Neural progenitor cell (in vitro differentiated cells): ENCODE measurements at regions not wholly inside any gene's neighbourhood (a gene's known extent, or its start where the extent isn't known, plus 50 kb on each side); places are given as distances from the start of the nearest gene placed in this dataset.
A peak's percentile ranks its signal among the peaks of the same experiment; 100 is the strongest.

Source experiments
- DNase-seq: peaks from one replicate; pipeline ENCODE4 v3.0.0-alpha.2; 2016; ENCODE audit warnings: low spot score
- H2AFZ ChIP-seq: fragments of 200-600 bp; sonication (generic); replicated peaks from 2 replicates; pipeline ENCODE4 v1.6.1; 2016; ENCODE audit warnings: antibody characterized with exemption
- H3F3A ChIP-seq: fragments of 200-600 bp; sonication (generic); 2 replicates; pipeline ENCODE4 v1.6.1; 2016; ENCODE audit warnings: antibody characterized with exemption, low read depth
- H3K27ac ChIP-seq: fragments of 200-600 bp; sonication (generic); 2 replicates; pipeline ENCODE4 v1.5.1; 2016; ENCODE audit warnings: mild to moderate bottlenecking
- H3K27me3 ChIP-seq: fragments of 200-600 bp; sonication (generic); 2 replicates; pipeline ENCODE4 v1.6.1; 2016; ENCODE audit warnings: mild to moderate bottlenecking, moderate library complexity
- H3K36me3 ChIP-seq: fragments of 200-600 bp; sonication (generic); 2 replicates; pipeline ENCODE4 v1.5.1; 2016
- H3K4me1 ChIP-seq: fragments of 200-600 bp; sonication (generic); 2 replicates; pipeline ENCODE4 v1.6.1; 2016; ENCODE audit warnings: mixed run types
- H3K4me2 ChIP-seq: fragments of 200-600 bp; sonication (generic); 2 replicates; pipeline ENCODE4 v1.6.1; 2016
- H3K4me3 ChIP-seq: fragments of 200-600 bp; sonication (generic); 2 replicates; pipeline ENCODE4 v1.5.1; 2016
- H3K79me2 ChIP-seq: fragments of 200-600 bp; sonication (generic); 2 replicates; pipeline ENCODE4 v1.6.1; 2016; ENCODE audit warnings: low read depth
- H3K9ac ChIP-seq: fragments of 200-600 bp; sonication (generic); 2 replicates; pipeline ENCODE4 v1.6.1; 2016
- H3K9me3 ChIP-seq: fragments of 200-600 bp; sonication (generic); 2 replicates; pipeline ENCODE4 v1.5.1; 2016; ENCODE audit warnings: low read depth
- H4K20me1 ChIP-seq: fragments of 200-600 bp; sonication (generic); 2 replicates; pipeline ENCODE4 v1.6.1; 2016; ENCODE audit warnings: low read depth
- H3K27ac Mint-ChIP-seq: 3 replicates; pipeline ENCODE4 v1.8.0; 2021; ENCODE audit warnings: mixed read lengths
- H3K27me3 Mint-ChIP-seq: 2 replicates; pipeline ENCODE4 v1.8.0; 2022; ENCODE audit warnings: low read depth, mild to moderate bottlenecking, inconsistent platforms, moderate library complexity, mixed read lengths; ENCODE audit not compliant: insufficient read depth
- H3K36me3 Mint-ChIP-seq: 3 replicates; pipeline ENCODE4 v1.8.0; 2021; ENCODE audit warnings: mixed read lengths
- H3K4me1 Mint-ChIP-seq: 3 replicates; pipeline ENCODE4 v1.8.0; 2021; ENCODE audit warnings: mixed read lengths
- H3K4me3 Mint-ChIP-seq: 3 replicates; pipeline ENCODE4 v1.8.0; 2021; ENCODE audit warnings: mild to moderate bottlenecking, moderate library complexity, mixed read lengths
- H3K9me3 Mint-ChIP-seq: 3 replicates; pipeline ENCODE4 v1.8.0; 2020; ENCODE audit warnings: mixed read lengths
- EZH2 ChIP-seq: fragments of 200-600 bp; sonication (generic); IDR thresholded peaks from 2 replicates; pipeline ENCODE4 v1.6.1; 2017; ENCODE audit warnings: antibody characterized with exemption, mild to moderate bottlenecking, moderate library complexity
- EZH2phosphoT487 ChIP-seq: fragments of 200-600 bp; sonication (generic); IDR thresholded peaks from 2 replicates; pipeline ENCODE4 v1.6.1; 2017; ENCODE audit warnings: antibody characterized with exemption
- TF ChIP-seq, protein P1 (sequence below): fragments of 200-600 bp; sonication (generic); IDR thresholded peaks from 2 replicates; pipeline ENCODE4 v1.5.1; 2017; ENCODE audit warnings: antibody characterized with exemption, mild to moderate bottlenecking

DNA sequence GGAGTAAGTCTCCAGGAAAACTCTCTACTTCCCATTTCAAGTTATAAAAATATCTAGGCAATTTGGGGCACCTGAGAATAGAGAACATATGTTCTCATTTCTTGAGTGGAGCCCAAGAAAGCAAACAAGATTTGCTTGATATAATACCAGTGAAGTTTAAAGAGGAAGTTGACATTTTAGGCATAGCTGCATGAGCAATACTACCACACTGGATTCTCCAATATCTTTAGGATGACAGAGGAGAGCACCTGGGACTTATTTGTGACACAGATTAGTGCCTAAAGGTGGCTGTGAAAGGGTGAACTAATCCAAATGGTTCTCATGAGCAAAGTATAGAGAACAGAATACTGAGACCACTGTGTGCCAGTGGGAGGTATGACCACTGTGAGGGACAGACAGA is 423.5 kb upstream of the RIOK2 start:
- Histone ChIP-seq H3F3A (no peaks in the 10 kb centered on the region), H3K9me3 (no peaks in the 10 kb centered on the region), H2AFZ (no peak overlapping the region), H3K79me2 (no peaks in the 10 kb centered on the region), H3K4me1 (no peaks in the 10 kb centered on the region), H3K9ac (no peak overlapping the region), H3K4me3 (no peak overlapping the region), H3K4me2 (no peak overlapping the region), H3K27ac (no peak overlapping the region), H3K27me3 (no peaks in the 10 kb centered on the region), H4K20me1 (no peaks in the 10 kb centered on the region), H3K36me3 (no peaks in the 10 kb centered on the region)
- no peak for TF ChIP-seq EZH2phosphoT487
- no peak for TF ChIP-seq EZH2
- TF ChIP-seq, protein P1, sequence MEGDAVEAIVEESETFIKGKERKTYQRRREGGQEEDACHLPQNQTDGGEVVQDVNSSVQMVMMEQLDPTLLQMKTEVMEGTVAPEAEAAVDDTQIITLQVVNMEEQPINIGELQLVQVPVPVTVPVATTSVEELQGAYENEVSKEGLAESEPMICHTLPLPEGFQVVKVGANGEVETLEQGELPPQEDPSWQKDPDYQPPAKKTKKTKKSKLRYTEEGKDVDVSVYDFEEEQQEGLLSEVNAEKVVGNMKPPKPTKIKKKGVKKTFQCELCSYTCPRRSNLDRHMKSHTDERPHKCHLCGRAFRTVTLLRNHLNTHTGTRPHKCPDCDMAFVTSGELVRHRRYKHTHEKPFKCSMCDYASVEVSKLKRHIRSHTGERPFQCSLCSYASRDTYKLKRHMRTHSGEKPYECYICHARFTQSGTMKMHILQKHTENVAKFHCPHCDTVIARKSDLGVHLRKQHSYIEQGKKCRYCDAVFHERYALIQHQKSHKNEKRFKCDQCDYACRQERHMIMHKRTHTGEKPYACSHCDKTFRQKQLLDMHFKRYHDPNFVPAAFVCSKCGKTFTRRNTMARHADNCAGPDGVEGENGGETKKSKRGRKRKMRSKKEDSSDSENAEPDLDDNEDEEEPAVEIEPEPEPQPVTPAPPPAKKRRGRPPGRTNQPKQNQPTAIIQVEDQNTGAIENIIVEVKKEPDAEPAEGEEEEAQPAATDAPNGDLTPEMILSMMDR = no peak
- Mint-ChIP-seq H3K9me3 (no peaks in the 10 kb centered on the region), H3K4me1 (no peaks in the 10 kb centered on the region), H3K27me3 (no peaks in the 10 kb centered on the region), H3K27ac (no peak overlapping the region), H3K4me3 (no peak overlapping the region), H3K36me3 (no peaks in the 10 kb centered on the region)
- DNase-seq = no peak

DNA sequence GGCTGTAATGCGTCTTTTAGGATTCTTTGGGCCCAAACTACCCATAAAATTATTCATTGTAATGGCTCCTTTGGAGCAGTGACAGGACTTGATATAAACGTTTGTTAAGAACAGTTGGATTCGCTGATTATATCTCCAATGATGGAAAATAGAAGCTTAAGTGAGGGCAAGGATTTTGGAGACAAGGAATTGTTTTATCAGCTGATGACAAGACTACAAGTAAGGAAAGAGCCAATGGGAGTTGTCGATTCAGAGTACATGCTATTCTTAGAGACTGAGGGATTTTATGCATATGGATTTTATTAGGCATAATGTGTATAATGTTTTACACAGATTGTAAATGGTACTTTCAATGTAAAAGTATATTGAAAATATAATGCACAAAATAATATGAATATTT is 425.5 kb upstream of the RIOK2 start:
- no peak overlapping the region for H3K9ac ChIP-seq
- H3K79me2 ChIP-seq = no peaks in the 10 kb centered on the region
- Mint-ChIP-seq H3K4me3 (no peak overlapping the region), H3K4me1 (no peaks in the 10 kb centered on the region), H3K9me3 (no peaks in the 10 kb centered on the region), H3K27ac (no peak overlapping the region), H3K27me3 (no peaks in the 10 kb centered on the region), H3K36me3 (no peaks in the 10 kb centered on the region)
- H3K36me3 ChIP-seq = no peaks in the 10 kb centered on the region
- H3K27ac ChIP-seq = no peak overlapping the region
- no peaks in the 10 kb centered on the region for H3F3A ChIP-seq
- no peaks in the 10 kb centered on the region for H4K20me1 ChIP-seq
- no peak overlapping the region for H3K4me3 ChIP-seq
- H2AFZ ChIP-seq = no peak overlapping the region
- DNase-seq = no peak
- H3K4me2 ChIP-seq = no peak overlapping the region
- no peaks in the 10 kb centered on the region for H3K4me1 ChIP-seq
- H3K9me3 ChIP-seq = no peaks in the 10 kb centered on the region
- H3K27me3 ChIP-seq = no peaks in the 10 kb centered on the region
- TF ChIP-seq EZH2 = no peak
- TF ChIP-seq EZH2phosphoT487 = no peak
- TF ChIP-seq, protein P1 = no peak

DNA sequence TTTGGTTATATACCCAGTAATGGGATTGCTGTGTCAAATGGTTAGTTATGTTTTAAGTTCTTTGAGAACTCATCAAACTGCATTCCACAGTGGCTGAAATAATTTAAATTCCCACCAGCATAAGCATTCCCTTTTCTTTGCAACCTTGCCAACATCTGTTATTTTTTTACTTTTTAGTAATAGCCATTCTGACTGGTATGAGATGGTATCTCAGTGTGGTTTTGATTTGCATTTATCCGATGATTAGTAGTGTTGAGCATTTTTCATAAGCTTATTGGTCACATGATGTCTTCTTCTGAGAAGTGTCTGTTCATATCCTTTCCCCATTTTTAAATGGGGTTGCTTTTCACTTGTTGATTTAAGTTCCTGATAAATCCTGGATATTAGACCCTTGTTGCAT is 435.7 kb upstream of the RIOK2 start:
- H3K9ac ChIP-seq = no peak overlapping the region
- TF ChIP-seq EZH2phosphoT487 (no peak), EZH2 (no peak)
- TF ChIP-seq, protein P1 = no peak

DNA sequence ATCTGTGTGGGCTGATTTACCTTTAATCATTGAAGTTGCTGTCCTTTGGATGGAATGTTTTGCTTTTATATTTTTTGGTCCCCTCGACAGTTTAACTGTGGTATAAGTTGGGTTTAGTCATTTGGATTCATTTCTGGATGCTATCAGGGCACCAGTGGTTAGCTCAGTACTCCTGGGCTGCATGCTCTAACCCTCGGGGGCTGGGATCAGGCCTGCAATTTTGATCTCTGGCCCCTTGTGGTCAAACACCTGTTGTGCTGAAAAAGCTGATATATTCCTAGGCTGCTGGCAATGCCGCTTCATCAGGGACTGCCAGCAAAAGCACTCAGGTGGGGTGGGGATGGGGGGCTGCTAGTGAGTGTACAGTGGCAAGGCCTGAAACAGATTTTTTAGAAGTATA is 440.4 kb upstream of the RIOK2 start:
- H3K9ac ChIP-seq = no peak overlapping the region
- no peak for TF ChIP-seq EZH2phosphoT487
- TF ChIP-seq, protein P1 = no peak
- TF ChIP-seq EZH2 = no peak
- DNase-seq = no peak
- no peaks in the 10 kb centered on the region for H3K36me3 Mint-ChIP-seq
- no peak overlapping the region for H3K4me3 ChIP-seq
- H3K27ac Mint-ChIP-seq = peak overlapping the region; percentile 36
- H3K9me3 Mint-ChIP-seq = peaks cover 9% of the 10 kb centered on the region
- H3K4me1 Mint-ChIP-seq = peaks cover 15% of the 10 kb centered on the region
- H3K36me3 ChIP-seq = no peaks in the 10 kb centered on the region
- no peak overlapping the region for H3K4me3 Mint-ChIP-seq
- no peaks in the 10 kb centered on the region for H3K27me3 Mint-ChIP-seq
- H4K20me1 ChIP-seq = no peaks in the 10 kb centered on the region
- no peaks in the 10 kb centered on the region for H3K79me2 ChIP-seq
- no peaks in the 10 kb centered on the region for H3K9me3 ChIP-seq
- H2AFZ ChIP-seq = peak overlapping the region; percentile 27
- peaks cover 12% of the 10 kb centered on the region for H3K4me1 ChIP-seq
- no peaks in the 10 kb centered on the region for H3K27me3 ChIP-seq
- no peaks in the 10 kb centered on the region for H3F3A ChIP-seq
- no peak overlapping the region for H3K4me2 ChIP-seq
- no peak overlapping the region for H3K27ac ChIP-seq

More for the DNA sequence above, 435.7 kb upstream of the RIOK2 start:
- peaks cover 9% of the 10 kb centered on the region for H3K9me3 Mint-ChIP-seq
- Histone ChIP-seq H3K4me1 (no peaks in the 10 kb centered on the region), H3K27me3 (no peaks in the 10 kb centered on the region), H4K20me1 (no peaks in the 10 kb centered on the region), H3K27ac (no peak overlapping the region), H3K4me3 (no peak overlapping the region), H3K9me3 (no peaks in the 10 kb centered on the region), H3K79me2 (no peaks in the 10 kb centered on the region), H3K4me2 (no peak overlapping the region), H2AFZ (no peak overlapping the region), H3K36me3 (no peaks in the 10 kb centered on the region), H3F3A (no peaks in the 10 kb centered on the region)
- H3K27me3 Mint-ChIP-seq = no peaks in the 10 kb centered on the region
- H3K4me1 Mint-ChIP-seq = no peaks in the 10 kb centered on the region
- H3K4me3 Mint-ChIP-seq = no peak overlapping the region
- no peak overlapping the region for H3K27ac Mint-ChIP-seq
- no peak for DNase-seq
- no peaks in the 10 kb centered on the region for H3K36me3 Mint-ChIP-seq
